Heart left ventricle (tissue), 13 donors: ENCODE measurements at regions not wholly inside any gene's neighbourhood (a gene's known extent, or its start where the extent isn't known, plus 50 kb on each side); places are given as distances from the start of the nearest gene placed in this dataset.

Experiments used
- CTCF ChIP-seq, 12 donors: fragments of 200-600 bp; sonication (generic) in 4 of 12; IDR thresholded peaks; one replicate each; pipeline versions ENCODE4 v1.5.0 to v1.8.0; 2018 to 2022; ENCODE audit warnings: antibody characterized with exemption in 12 of 12, mild to moderate bottlenecking in 5 of 12
- POLR2A ChIP-seq, 2 donors: fragments of 450-650 bp; IDR thresholded peaks; one replicate each; pipeline ENCODE4 v1.6.1; 2017; ENCODE audit warnings: antibody characterized with exemption in 2 of 2, mild to moderate bottlenecking in 2 of 2, moderate library complexity in 2 of 2
- donor health status: ischemic (EF 13 %, LVEDD 7.1; RV severe dilation, severe dysfunction).
- donor health status: DM: no; HTN: yes; CAD: no.
- donor health status: DM: no; HTN: no; CAD: no.
- donor health status: ischemic (EF 25% LVEDD 6.9; RV normal size, moderate dysfunction).
- donor health status: ischemic (EF 25% LVEDD 5.7; RV mildly dilated, moderate dysfunction).
- donor health status: ischemic (EF 35%, LVEDD 5.7; RV mildly dilated, moderate dysfunction).
- donor health status: nonischemic (EF 11% LVEDD 7.7; RV severe dilation, severe dysfunction).
- donor health status: DM: yes; HTN: yes; CAD: no.
- donor health status: PGD.
- donor health status: ischemic (EF 29% LVEDD 5.4; RV normal size, mild dysfunction).
- donor health status: nonischemic (EF 23%, LVEDD 6.1; RV moderate dilation, normal function).

- TF ChIP-seq CTCF (IDR thresholded peaks at IDR 0.05), result no peak
- no peak for TF ChIP-seq POLR2A (IDR thresholded peaks at IDR 0.05)
Measured at GRCh38 chr19:31139871-31140505, 209.2 kb downstream of the TSHZ3 start.
